ENCODE measurements at regions not wholly inside any gene's neighbourhood (a gene's known extent, or its start where the extent isn't known, plus 50 kb on each side); places are given as distances from the start of the nearest gene placed in this dataset.
"Not testable (repeated sequence)": the region's sequence is repeated elsewhere in the genome, so short reads cannot be mapped to it uniquely, and the experiment has no call there.

- H4K20me1 ChIP-seq = no peaks in the 10 kb centered on the region
- no peak overlapping the region for H3K4me3 ChIP-seq
- H3K4me1 ChIP-seq = no peaks in the 10 kb centered on the region
- no peaks in the 10 kb centered on the region for H3K36me3 ChIP-seq
- no peak overlapping the region for H3K4me2 ChIP-seq
- H3K27me3 ChIP-seq = no peaks in the 10 kb centered on the region
- H3K9ac ChIP-seq = no peak overlapping the region
- no peak overlapping the region for H3K27ac ChIP-seq
- TF ChIP-seq Cebpa-rat (IDR thresholded peaks at IDR 0.05) = no peak
- no peaks in the 10 kb centered on the region for H3K9me3 ChIP-seq (replicated peaks in 1 of 11)
Measured at GRCh38 chr3:181252631-181253030, 263.1 kb upstream of the DNAJC19 start.

DNA sequence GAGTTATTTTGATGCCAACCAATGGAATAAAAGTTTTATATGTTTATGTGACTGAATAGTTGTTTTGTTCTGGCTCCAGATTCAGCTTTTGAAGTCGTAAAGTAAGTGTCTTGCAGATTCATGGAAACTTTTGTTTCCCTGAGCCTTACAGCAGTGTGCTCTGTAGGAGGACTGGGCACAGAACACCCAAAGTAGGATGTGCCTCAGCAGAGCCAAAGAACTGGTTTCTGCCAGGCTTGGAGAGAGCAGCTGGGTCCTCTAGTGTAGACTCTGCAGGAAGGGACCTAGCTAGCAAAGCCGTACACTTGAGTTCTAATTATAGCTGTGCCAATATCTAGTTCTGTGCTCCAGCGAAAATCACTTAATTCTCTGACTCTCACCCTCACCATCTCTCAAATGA lies 261.2 kb upstream of the DNAJC19 start:
- H3K9ac ChIP-seq = no peak overlapping the region
- no peak for TF ChIP-seq Cebpa-rat (IDR thresholded peaks at IDR 0.05)
- H3K27me3 ChIP-seq = no peaks in the 10 kb centered on the region
- H3K4me3 ChIP-seq = no peak overlapping the region
- H3K36me3 ChIP-seq = no peaks in the 10 kb centered on the region
- H3K4me2 ChIP-seq = no peak overlapping the region
- no peaks in the 10 kb centered on the region for H3K9me3 ChIP-seq (replicated peaks in 1 of 11)
- H4K20me1 ChIP-seq = no peaks in the 10 kb centered on the region
- no peak overlapping the region for H3K27ac ChIP-seq
- no peaks in the 10 kb centered on the region for H3K4me1 ChIP-seq

DNA sequence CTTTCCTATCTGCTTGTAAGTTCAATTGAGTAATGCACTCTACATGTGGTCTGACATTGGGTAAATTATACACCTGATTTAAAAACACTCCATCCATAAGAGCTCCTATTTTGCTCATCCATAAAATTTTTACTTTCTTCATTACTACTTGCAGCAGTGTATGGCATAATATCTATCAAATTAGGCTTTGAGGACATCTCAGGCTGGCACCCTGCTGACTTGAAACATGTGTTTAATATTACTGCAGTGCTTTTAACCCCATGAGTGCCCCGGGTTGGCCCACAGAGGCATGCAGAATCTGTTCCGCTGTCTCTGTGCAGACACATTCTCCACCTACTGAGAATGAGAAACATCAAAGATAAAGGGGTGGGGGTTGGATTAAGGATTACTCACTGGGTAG lies 249.9 kb upstream of the DNAJC19 start:
- Histone ChIP-seq H3K4me3 (no peak overlapping the region), H3K27me3 (no peaks in the 10 kb centered on the region), H3K4me1 (peaks cover 6 to 31% (median 10%) of the 10 kb centered on the region in 10 experiments; a peak in 16 of 20 replicates), H3K9me3 (replicated peaks in 1 of 11) (0 out of 22 replicates have a peak, but pooled peaks cover 0 to under 1% (median 0%) of the 10 kb centered on the region in 11 experiments), H3K4me2 (no peak overlapping the region), H3K27ac (no peak overlapping the region), H3K36me3 (no peaks in the 10 kb centered on the region), H3K9ac (no peak overlapping the region), H4K20me1 (no peaks in the 10 kb centered on the region)
- TF ChIP-seq Cebpa-rat (IDR thresholded peaks at IDR 0.05) = no peak

GRCh38 chr3:181230258-181230657 lies 240.7 kb upstream of the DNAJC19 start:
- TF ChIP-seq Cebpa-rat (IDR thresholded peaks at IDR 0.05) = no peak
- Histone ChIP-seq H3K36me3 (no peaks in the 10 kb centered on the region), H3K4me2 (no peak overlapping the region), H3K4me1 (peaks cover 0 to 4% (median 1%) of the 10 kb centered on the region in 10 experiments; a peak in 15 of 20 replicates), H3K27ac (no peak overlapping the region), H3K9ac (no peak overlapping the region), H3K27me3 (no peaks in the 10 kb centered on the region), H3K9me3 (replicated peaks in 1 of 11) (no peaks in the 10 kb centered on the region), H4K20me1 (no peaks in the 10 kb centered on the region), H3K4me3 (no peak overlapping the region)

- Histone ChIP-seq H3K9ac (no peak overlapping the region), H3K4me3 (no peak overlapping the region), H3K36me3 (no peaks in the 10 kb centered on the region), H3K4me2 (no peak overlapping the region), H4K20me1 (no peaks in the 10 kb centered on the region), H3K4me1 (no peaks in the 10 kb centered on the region), H3K27ac (no peak overlapping the region), H3K9me3 (replicated peaks in 1 of 11) (no peaks in the 10 kb centered on the region), H3K27me3 (no peaks in the 10 kb centered on the region)
- no peak for TF ChIP-seq Cebpa-rat (IDR thresholded peaks at IDR 0.05)
Measured at GRCh38 chr3:181213347-181213746, 223.8 kb upstream of the DNAJC19 start.

- TF ChIP-seq Cebpa-rat (IDR thresholded peaks at IDR 0.05) = no peak
- no peak overlapping the region for H3K4me2 ChIP-seq
- H3K27me3 ChIP-seq = no peaks in the 10 kb centered on the region
- no peak overlapping the region for H3K9ac ChIP-seq
- no peak overlapping the region for H3K4me3 ChIP-seq
- H4K20me1 ChIP-seq = no peaks in the 10 kb centered on the region
- no peaks in the 10 kb centered on the region for H3K9me3 ChIP-seq (replicated peaks in 1 of 11)
- no peaks in the 10 kb centered on the region for H3K4me1 ChIP-seq
- no peak overlapping the region for H3K27ac ChIP-seq
- H3K36me3 ChIP-seq = no peaks in the 10 kb centered on the region
Measured at GRCh38 chr3:181212271-181212670, 222.7 kb upstream of the DNAJC19 start.

DNA sequence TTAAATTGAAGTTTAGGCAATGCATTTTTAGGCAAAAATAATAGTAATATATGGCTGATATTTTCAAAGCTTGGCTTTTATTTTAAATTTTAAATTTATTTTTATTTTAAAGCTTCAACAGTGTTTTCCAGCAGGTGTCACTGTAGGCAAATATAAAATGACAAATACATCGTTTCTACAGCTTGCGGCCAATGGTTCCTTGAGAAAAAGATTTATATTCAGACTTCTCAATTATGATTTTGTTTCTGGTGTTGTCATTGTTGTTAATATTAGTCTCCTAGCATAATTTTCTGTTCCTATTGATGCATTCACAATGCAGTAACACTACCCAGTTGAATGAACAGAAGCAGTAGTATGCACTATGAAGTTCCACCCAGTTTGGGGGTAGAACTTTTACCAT lies 220.7 kb upstream of the DNAJC19 start:
- H3K36me3 ChIP-seq = no peaks in the 10 kb centered on the region
- no peaks in the 10 kb centered on the region for H4K20me1 ChIP-seq
- H3K4me2 ChIP-seq = no peak overlapping the region
- H3K4me1 ChIP-seq = no peaks in the 10 kb centered on the region
- no peaks in the 10 kb centered on the region for H3K27me3 ChIP-seq
- H3K9me3 ChIP-seq (replicated peaks in 1 of 11) = no peaks in the 10 kb centered on the region
- no peak overlapping the region for H3K9ac ChIP-seq
- no peak overlapping the region for H3K27ac ChIP-seq
- TF ChIP-seq Cebpa-rat (IDR thresholded peaks at IDR 0.05) = no peak
- H3K4me3 ChIP-seq = no peak overlapping the region

DNA sequence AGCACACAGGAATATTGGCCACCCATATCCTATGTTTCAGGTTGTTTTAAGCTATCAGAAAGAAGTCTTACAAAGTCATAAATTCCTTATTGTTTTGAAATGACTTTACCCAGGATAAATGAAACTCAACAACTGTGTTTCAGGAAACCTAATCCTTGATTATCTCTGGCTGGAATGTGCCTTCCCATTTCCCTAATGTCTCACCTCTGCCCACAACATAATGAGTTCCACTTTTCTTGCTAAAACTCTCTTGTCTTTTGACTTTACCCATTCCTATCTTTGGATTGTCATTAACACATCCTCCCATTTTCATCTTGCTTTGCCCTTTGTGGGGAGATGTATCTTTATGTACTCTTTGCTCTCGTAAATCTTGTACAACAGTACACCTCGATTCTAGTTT lies 200.0 kb upstream of the DNAJC19 start:
- Histone ChIP-seq H3K27ac (no peak overlapping the region), H3K36me3 (no peaks in the 10 kb centered on the region), H4K20me1 (no peaks in the 10 kb centered on the region), H3K4me3 (no peak overlapping the region), H3K4me2 (no peak overlapping the region), H3K9ac (no peak overlapping the region), H3K4me1 (no peaks in the 10 kb centered on the region), H3K27me3 (no peaks in the 10 kb centered on the region), H3K9me3 (replicated peaks in 1 of 11) (no peaks in the 10 kb centered on the region)
- TF ChIP-seq Cebpa-rat (IDR thresholded peaks at IDR 0.05) = no peak

DNA sequence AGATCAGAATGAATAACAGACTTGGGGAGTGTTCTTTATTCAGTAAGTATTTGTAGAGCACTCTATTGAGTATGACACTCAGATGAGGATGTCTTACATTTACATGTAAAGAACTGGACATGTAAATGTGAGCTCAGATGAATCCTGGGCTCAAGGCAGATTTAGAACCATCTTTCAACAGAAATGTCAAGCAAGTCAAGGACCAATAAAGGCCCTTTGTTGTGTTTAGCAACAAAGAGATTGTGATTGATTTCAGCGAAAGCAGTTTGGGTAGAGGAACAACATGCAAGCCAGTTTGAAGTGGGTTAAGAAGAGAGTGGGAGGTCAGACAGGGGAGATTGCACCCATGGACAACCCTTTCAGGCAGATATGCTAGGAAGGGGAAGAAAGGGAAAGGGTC lies 194.2 kb upstream of the DNAJC19 start:
- Histone ChIP-seq H3K27ac (no peak overlapping the region), H3K4me2 (no peak overlapping the region), H3K9me3 (replicated peaks in 1 of 11) (peaks cover 0 to 11% (median 4%) of the 10 kb centered on the region in 11 experiments; a peak in 5 of 22 replicates), H3K36me3 (no peaks in the 10 kb centered on the region), H4K20me1 (no peaks in the 10 kb centered on the region), H3K27me3 (no peaks in the 10 kb centered on the region), H3K4me3 (no peak overlapping the region), H3K9ac (no peak overlapping the region), H3K4me1 (no peaks in the 10 kb centered on the region)
- no peak for TF ChIP-seq Cebpa-rat (IDR thresholded peaks at IDR 0.05)

DNA sequence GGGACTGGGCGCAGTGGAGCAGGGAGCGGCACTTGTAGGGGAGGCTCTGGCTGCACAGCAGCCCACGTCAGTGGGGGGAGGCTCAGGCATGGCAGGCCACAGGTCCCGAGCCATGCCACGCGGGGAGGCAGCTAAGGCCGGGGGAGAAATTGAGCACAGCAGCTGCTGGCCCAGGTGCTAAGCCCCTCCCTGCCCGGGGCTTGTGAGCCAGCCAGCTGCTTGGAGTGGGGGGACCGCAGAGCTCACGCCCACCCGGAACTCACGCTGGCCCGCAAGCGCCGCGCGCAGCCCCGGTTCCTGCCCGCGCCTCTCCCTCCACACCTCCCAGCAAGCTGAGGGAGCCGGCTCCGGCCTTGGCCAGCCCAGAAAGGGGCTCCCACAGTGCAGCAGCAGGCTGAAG lies 193.5 kb upstream of the DNAJC19 start:
- not testable (repeated sequence) for H3K27ac ChIP-seq, H3K9ac ChIP-seq, H3K4me1 ChIP-seq, H3K27me3 ChIP-seq, H3K4me3 ChIP-seq, H3K4me2 ChIP-seq, H3K36me3 ChIP-seq, H4K20me1 ChIP-seq
- peaks cover 0 to 11% (median 4%) of the 10 kb centered on the region in 11 experiments; a peak in 5 of 22 replicates for H3K9me3 ChIP-seq (replicated peaks in 1 of 11)

- H3K9ac ChIP-seq = no peak overlapping the region
- H3K9me3 ChIP-seq (replicated peaks in 1 of 11) = peaks cover 0 to 11% (median 4%) of the 10 kb centered on the region in 11 experiments; a peak in 5 of 22 replicates
- no peaks in the 10 kb centered on the region for H3K4me1 ChIP-seq
- TF ChIP-seq Cebpa-rat (IDR thresholded peaks at IDR 0.05) = no peak
- no peaks in the 10 kb centered on the region for H3K36me3 ChIP-seq
- no peaks in the 10 kb centered on the region for H4K20me1 ChIP-seq
- H3K4me2 ChIP-seq = no peak overlapping the region
- H3K27me3 ChIP-seq = no peaks in the 10 kb centered on the region
- H3K27ac ChIP-seq = no peak overlapping the region
- no peak overlapping the region for H3K4me3 ChIP-seq
Measured at GRCh38 chr3:181178991-181179390, 189.5 kb upstream of the DNAJC19 start.
